Right lobe of liver (tissue), 4 donors: ENCODE measurements at regions not wholly inside any gene's neighbourhood (a gene's known extent, or its start where the extent isn't known, plus 50 kb on each side); places are given as distances from the start of the nearest gene placed in this dataset.

Experiments used
- POLR2A ChIP-seq: fragments of 450-650 bp; IDR thresholded peaks from one replicate; pipeline ENCODE4 v1.6.1; 2017; ENCODE audit warnings: antibody characterized with exemption, mild to moderate bottlenecking
- TF ChIP-seq, protein P1 (sequence below), 4 donors: fragments of 200-600 bp in 3 of 4; fragments of 450-650 bp in 1 of 4; IDR thresholded peaks; one replicate each; pipeline versions ENCODE4 v1.5.1 to v1.8.0; 2016 to 2022; ENCODE audit warnings: antibody characterized with exemption in 4 of 4, mild to moderate bottlenecking in 2 of 4
- donor health status: DM: no; HTN: no; CAD: no.
- donor health status: DM: no; HTN: no; CAD: no.
- donor health status: DM: no; HTN: yes; CAD: no.

- TF ChIP-seq, protein P1, sequence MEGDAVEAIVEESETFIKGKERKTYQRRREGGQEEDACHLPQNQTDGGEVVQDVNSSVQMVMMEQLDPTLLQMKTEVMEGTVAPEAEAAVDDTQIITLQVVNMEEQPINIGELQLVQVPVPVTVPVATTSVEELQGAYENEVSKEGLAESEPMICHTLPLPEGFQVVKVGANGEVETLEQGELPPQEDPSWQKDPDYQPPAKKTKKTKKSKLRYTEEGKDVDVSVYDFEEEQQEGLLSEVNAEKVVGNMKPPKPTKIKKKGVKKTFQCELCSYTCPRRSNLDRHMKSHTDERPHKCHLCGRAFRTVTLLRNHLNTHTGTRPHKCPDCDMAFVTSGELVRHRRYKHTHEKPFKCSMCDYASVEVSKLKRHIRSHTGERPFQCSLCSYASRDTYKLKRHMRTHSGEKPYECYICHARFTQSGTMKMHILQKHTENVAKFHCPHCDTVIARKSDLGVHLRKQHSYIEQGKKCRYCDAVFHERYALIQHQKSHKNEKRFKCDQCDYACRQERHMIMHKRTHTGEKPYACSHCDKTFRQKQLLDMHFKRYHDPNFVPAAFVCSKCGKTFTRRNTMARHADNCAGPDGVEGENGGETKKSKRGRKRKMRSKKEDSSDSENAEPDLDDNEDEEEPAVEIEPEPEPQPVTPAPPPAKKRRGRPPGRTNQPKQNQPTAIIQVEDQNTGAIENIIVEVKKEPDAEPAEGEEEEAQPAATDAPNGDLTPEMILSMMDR (IDR thresholded peaks at IDR 0.05): no peak
- no peak for TF ChIP-seq POLR2A
Measured at GRCh38 chr9:80491086-80491696, 919.4 kb downstream of the TLE4 start.
